ENCODE measurements at regions not wholly inside any gene's neighbourhood (a gene's known extent, or its start where the extent isn't known, plus 50 kb on each side); places are given as distances from the start of the nearest gene placed in this dataset.
"Not testable (repeated sequence)": the region's sequence is repeated elsewhere in the genome, so short reads cannot be mapped to it uniquely, and the experiment has no call there.

DNA sequence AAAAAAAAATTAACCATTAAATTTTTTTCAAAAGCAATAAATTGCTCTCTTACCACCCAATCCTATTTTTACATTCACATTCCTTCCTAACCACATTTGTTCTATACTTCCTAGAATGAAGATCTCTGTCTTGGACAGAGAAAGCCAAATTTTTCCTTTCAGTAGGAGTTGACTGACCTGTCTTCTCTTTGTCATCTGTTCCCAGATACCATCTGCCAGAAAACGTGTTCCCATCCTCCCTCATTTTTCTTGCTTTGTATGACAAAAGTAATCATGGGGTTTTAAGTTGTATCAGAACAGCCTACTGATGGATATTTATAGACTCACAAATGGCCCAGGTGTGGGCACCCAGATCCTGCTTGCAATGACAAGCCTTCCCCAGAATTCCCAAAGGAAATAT lies 182.1 kb downstream of the CYP26B1 start:
- Histone ChIP-seq H3K9me3 (no peaks in the 10 kb centered on the region), H3K36me3 (no peaks in the 10 kb centered on the region), H3K27ac (no peak overlapping the region), H3K4me3 (no peak overlapping the region), H3K27me3 (no peaks in the 10 kb centered on the region), H3K4me1 (no peaks in the 10 kb centered on the region)
- TF ChIP-seq POLR2A (IDR thresholded peaks at IDR 0.05) = no peak
- TF ChIP-seq, protein P1, sequence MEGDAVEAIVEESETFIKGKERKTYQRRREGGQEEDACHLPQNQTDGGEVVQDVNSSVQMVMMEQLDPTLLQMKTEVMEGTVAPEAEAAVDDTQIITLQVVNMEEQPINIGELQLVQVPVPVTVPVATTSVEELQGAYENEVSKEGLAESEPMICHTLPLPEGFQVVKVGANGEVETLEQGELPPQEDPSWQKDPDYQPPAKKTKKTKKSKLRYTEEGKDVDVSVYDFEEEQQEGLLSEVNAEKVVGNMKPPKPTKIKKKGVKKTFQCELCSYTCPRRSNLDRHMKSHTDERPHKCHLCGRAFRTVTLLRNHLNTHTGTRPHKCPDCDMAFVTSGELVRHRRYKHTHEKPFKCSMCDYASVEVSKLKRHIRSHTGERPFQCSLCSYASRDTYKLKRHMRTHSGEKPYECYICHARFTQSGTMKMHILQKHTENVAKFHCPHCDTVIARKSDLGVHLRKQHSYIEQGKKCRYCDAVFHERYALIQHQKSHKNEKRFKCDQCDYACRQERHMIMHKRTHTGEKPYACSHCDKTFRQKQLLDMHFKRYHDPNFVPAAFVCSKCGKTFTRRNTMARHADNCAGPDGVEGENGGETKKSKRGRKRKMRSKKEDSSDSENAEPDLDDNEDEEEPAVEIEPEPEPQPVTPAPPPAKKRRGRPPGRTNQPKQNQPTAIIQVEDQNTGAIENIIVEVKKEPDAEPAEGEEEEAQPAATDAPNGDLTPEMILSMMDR (IDR thresholded peaks at IDR 0.05) = no peak
- no peak for DNase-seq

DNA sequence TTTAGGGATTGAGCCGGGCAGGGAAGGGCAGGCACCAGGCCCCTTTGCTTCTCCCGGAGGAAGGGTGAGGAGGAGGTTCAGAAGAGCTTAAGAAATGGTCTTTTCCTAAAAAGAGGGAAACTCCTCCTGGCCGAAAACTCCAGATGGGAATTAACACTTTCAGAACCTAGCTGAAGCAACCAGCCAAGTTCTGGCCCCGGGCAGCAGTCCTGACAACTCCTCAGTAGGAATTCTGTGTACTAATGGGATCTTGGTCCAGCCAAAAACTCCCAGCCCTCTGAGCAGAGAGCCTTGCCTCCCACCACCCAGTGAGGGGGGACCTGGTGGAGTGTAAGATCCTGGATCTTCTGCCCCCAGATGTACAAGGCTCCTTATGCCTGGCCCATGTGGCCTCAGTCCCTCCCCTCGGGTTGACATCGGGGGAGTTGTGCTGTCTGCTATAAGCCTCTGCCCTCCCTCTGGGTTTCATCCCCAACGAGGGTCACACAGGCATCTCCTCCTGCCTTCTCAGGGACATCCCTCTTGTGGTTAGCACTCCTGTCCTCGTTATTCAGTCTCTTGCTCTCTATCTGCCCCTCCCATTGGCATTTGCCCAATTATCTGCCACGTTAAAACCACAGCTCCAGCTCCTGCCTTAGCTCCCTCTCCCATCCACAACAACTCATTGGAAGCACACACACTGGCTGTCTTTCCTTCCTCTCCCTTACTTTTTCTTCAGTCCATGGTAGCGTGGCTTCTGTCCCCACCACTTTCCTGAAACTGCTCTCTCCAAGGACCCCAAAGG lies 184.6 kb downstream of the CYP26B1 start:
- H3K27ac ChIP-seq = no peak overlapping the region
- H3K9me3 ChIP-seq = peaks cover 0 to 7% (median 0%) of the 10 kb centered on the region in 4 donors
- no peaks in the 10 kb centered on the region for H3K36me3 ChIP-seq
- H3K27me3 ChIP-seq = no peaks in the 10 kb centered on the region
- no peak overlapping the region for H3K4me3 ChIP-seq
- H3K4me1 ChIP-seq = no peaks in the 10 kb centered on the region
- TF ChIP-seq, protein P1 (IDR thresholded peaks at IDR 0.05) = no peak
- TF ChIP-seq POLR2A (IDR thresholded peaks at IDR 0.05) = no peak
- DNase-seq = no peak

DNA sequence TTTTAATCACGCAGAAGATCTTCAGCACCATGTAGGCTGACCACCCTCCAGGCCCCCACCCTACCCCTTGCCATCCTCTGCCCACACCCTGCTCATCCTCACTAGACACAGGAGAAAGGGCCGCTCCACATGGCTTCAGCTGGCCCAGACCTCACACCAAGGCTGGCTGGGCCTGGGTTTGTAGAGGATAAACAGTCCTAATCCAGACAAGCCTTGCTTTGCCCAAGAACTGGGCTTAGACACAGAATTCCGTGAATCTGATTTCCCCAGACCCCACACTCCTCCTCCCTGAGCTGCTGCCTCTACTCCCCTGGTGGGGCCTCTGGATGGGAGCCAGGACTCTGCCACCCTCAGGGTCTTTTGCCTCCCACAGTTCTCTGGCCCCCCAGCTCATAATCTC lies 185.3 kb downstream of the CYP26B1 start:
- DNase-seq = no peak
- no peaks in the 10 kb centered on the region for H3K4me1 ChIP-seq
- no peak overlapping the region for H3K4me3 ChIP-seq
- no peak for TF ChIP-seq POLR2A (IDR thresholded peaks at IDR 0.05)
- TF ChIP-seq, protein P1 (IDR thresholded peaks at IDR 0.05) = no peak
- H3K9me3 ChIP-seq = peaks cover 0 to 10% (median 0%) of the 10 kb centered on the region in 4 donors
- no peaks in the 10 kb centered on the region for H3K27me3 ChIP-seq
- no peaks in the 10 kb centered on the region for H3K36me3 ChIP-seq
- no peak overlapping the region for H3K27ac ChIP-seq

DNA sequence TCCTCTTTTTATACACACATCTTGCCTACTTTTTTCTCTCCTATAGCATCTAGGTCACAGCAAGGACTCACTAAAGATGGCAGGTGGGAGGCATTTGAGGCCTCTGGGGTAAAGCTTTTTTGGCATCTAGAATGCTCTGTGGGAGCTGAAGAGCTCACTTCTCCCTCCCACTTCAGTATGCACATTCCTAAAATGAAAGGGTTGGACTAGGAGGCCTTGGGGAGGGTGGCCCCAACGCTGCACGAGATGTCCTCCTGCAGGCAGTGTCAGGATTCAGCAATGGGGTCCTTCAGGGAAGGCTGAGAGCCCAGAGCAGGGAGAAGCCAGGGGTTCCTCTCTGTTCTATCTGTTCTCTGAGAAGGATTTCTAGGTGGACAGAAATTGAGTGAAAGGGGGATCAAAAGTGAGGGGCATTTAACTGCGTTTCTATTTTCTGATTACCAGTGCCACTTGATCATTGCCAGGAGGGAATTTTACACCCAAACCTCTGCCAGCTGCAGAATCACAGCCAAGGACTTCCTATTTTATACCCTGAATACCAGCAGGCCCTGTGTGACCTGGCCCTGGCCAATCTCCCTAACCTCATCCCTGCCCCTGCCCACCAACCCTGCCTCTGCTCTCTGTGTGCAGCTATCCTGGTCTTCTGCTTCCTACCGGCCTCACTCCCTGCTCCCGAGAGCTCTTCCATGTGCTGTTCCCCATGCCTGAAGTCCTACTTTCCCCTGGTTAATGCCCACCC lies 186.2 kb downstream of the CYP26B1 start:
- Histone ChIP-seq H3K4me1 (no peaks in the 10 kb centered on the region), H3K4me3 (no peak overlapping the region), H3K36me3 (no peaks in the 10 kb centered on the region), H3K27me3 (no peaks in the 10 kb centered on the region), H3K9me3 (peaks cover 0 to 10% (median 0%) of the 10 kb centered on the region in 4 donors), H3K27ac (no peak overlapping the region)
- TF ChIP-seq POLR2A (IDR thresholded peaks at IDR 0.05) = no peak
- TF ChIP-seq, protein P1 (IDR thresholded peaks at IDR 0.05) = no peak
- no peak for DNase-seq

DNA sequence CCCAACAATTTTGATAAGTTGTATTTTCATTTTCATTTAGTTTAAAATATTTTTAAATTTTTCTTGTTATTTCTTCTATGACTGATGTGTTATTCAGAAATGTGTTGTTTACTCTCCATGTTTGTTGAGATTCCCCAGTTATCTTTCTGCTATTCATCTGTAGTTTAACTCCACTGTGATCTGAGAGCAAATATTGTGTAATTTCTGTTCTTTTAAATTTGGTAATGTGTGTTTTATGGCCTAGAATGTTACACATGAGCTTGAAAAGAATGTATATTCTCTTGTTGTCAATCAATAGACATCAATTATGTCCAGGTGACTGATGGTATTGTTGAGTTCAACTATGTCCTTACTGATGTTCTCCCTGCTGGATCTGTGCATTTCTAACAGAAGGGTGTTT lies 188.2 kb downstream of the CYP26B1 start:
- H3K4me1 ChIP-seq = no peaks in the 10 kb centered on the region
- H3K9me3 ChIP-seq = peaks cover 0 to 10% (median 0%) of the 10 kb centered on the region in 4 donors
- H3K4me3 ChIP-seq = no peak overlapping the region
- TF ChIP-seq, protein P1 (IDR thresholded peaks at IDR 0.05) = no peak
- no peak for TF ChIP-seq POLR2A (IDR thresholded peaks at IDR 0.05)
- DNase-seq = no peak
- no peak overlapping the region for H3K27ac ChIP-seq
- no peaks in the 10 kb centered on the region for H3K36me3 ChIP-seq
- no peaks in the 10 kb centered on the region for H3K27me3 ChIP-seq

DNA sequence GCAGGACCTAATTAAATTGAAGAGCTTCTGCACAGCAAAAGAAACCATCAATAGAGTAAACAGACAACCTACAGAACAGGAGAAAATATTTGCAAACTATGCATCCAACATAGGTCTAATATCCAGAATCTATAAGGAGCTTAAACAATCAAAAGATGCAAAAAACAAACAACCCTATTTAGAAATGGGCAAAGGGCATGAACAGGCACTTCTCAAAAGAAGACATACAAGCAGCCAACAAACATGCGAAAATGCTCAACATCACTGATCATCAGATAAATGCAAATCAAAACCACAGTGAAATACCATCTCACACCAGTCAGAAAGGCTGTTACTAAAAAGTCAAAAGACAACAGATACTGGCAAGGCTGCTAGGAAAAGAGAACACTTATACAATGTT lies 189.2 kb downstream of the CYP26B1 start:
- not testable (repeated sequence) for H3K36me3 ChIP-seq, H3K9me3 ChIP-seq, H3K27ac ChIP-seq, DNase-seq, H3K27me3 ChIP-seq, H3K4me3 ChIP-seq, H3K4me1 ChIP-seq

Measured in Peyer's patch (tissue), 4 donors.